Glomerular visceral epithelial cell (primary cell): ENCODE measurements at regions not wholly inside any gene's neighbourhood (a gene's known extent, or its start where the extent isn't known, plus 50 kb on each side); places are given as distances from the start of the nearest gene placed in this dataset.

Experiments
- DNase-seq: peaks from one replicate; pipeline ENCODE4 v3.0.0-alpha.2; 2016; ENCODE audit errors: extremely low spot score

DNA sequence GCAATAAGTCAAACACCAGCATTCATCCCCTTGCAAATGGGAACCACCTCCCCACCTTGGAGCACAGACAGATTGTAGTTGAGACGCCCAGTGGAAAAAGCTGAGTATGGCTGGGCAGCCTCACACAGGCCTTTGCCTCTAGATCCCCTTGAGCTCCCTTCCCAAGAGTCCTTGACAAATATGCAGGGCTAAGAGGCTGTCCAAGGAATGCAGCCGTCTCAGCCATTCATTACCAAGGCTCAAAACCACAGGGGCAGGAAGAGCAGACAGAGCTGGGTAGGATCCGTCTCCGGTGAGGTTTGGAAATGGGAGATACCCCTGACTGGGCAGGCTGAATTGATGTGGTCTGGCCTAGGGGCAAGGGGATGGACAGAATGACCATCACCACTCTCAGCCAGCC lies 557.1 kb downstream of the TNS1 start:
- DNase-seq = peak; percentile 70

DNA sequence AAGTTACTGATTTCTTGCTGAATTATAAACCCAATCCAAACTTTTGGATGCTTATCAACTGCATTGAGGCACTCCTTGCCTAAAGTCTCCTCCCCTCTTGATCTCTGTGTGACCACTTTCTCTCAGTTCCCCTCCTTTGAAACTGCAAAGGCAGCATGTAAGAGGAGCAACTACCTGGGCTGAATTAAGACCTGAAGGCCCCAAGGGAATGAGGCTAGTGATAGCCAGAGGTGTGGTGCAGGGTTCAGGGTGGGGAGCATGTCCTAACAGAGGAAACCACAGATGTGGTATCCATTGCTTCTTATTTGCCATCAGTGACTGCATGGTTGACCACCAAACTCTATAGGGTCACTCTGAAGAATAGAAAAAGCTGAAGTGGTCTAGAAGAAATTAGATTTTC lies 557.9 kb downstream of the TNS1 start:
- DNase-seq = no peak

DNA sequence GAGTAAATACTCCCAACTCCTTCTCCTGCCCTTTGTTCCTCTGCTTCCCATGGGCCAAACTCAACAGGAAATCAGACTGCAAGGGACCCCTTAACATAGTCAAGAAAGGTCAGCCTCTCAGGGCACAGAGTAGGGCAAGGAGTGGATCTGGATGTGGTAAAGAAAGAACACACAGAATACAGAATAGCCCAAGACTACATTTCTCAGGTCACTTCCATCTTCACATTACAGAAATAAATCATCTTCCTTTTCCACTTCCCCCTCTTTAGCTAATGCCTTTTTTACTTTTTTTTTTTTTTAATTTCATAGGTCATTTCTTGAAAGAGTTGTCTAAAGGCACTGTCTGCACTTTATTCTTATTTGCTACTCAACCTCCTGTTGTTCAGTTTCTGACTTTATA lies 558.3 kb downstream of the TNS1 start:
- DNase-seq = no peak

DNA sequence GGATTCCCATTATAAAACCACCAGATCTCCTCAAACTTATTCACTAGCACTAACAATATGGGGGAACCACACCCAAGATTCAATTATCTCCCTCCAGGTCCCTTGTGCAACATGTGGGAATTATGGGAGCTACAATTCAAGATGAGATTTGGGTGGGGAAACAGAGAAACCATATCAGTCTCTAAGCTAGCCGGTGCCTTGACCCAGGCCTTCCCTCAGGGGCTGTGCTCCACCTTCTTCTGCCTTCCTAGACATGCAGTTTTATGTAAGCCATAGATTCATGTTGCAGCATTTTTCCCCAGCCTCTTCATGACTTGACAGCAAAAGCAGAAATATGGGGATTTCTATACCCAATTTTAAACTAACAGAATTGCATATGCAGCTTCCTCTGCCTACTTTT lies 559.2 kb downstream of the TNS1 start:
- no peak for DNase-seq

DNA sequence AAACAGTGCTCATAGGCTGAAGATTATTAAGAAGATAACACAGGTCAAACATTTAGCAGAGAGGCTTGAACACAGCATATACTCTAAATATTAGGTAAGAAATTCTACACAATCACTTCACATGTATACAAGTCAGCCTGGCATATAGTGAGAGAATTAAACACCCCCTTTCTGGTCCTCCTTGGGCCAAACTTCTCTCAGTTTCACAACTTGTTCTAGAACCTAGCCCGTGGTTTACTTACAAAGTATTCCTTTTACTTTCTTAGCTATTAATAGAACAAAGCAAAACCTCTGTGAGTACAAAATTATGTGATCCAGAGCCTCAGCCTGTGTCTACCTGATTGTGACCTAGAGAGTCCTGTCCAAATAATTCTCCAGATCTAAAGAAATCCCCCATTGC lies 562.8 kb downstream of the TNS1 start:
- DNase-seq = no peak

DNA sequence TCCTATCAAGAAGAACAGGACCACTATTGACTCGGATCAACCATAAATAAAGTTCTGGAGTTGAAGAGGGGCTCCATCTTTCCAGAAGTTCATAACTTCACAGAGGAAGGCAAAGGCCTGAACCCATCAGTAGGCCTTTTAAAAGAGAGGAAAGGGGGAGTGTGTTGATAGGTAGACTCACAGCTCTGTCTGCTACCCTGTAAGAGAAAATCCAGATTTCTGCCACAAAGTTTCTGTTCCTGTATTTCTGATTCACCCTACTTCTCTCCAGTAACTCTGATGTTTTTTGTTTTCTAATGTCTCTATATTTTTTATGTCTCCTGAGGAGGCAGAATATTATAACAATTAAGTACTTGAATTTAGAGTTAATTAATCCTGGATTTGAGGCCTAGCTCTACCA lies 564.0 kb downstream of the TNS1 start:
- no peak for DNase-seq

DNA sequence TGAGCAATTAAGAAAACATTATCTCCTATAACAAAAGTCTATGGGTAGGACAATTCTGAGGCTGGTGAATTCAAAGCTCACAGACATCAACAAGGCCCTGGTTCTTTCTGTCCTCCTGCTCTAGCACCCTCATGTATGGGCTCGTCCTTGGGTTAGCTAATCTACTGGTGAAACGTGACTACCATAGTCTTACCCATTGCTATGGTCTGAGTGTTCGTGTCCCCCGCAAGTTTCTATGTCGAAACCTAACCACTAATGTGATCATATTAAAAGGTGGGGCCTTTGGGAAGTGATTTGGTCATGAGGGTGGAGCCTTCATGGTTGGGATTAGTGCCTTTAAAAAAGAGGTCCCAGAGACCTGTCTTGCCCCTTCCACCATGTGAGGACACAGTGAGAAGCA lies 564.7 kb downstream of the TNS1 start:
- DNase-seq = no peak

DNA sequence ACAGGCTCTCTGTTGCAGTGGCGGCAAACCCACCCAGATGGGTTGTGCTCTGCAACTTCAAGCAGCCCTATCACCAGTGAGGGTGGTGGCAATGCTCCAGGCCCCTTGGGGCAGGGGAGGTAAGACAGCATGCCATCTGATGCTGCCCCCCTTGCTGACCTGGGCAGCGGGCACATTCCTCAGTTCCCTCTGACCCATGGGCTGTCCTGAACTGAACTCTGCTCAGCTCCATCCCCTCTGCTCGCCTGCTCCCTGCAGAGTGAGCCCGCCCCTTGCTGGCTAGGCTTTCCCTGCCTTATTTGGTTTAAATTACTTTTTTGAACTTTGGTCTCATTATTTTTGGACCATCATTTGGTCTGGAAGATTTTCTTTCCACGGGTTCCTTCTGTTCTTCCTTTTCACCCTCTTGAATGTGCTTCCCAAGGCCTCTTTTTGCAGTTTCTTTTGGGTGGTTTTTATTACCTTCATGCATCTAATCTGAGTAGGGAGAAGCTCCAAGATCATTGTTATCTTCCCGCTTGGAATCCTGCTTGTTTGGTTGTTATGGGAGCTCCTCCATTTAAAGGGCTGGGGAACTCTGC lies 565.4 kb downstream of the TNS1 start:
- DNase-seq = no peak

DNA sequence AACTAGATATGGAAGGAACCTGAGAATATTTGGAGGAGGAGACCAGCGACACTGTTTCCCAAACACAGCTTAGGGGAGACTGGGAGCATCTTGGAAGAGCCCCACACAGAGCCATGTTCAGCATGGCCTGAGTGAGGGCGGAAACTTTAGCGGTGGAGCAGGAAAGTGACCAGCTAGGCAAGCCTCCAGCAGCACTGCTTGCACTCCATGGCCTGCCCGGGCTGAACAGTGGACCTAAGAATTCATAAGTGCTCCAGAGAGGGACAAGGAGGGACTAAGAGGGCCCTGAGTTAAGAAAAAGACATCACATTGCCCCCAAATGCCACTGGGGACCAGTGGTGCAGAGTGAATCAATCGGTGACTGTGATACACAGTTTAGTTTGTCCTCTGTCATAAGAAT lies 566.4 kb downstream of the TNS1 start:
- DNase-seq = no peak

DNA sequence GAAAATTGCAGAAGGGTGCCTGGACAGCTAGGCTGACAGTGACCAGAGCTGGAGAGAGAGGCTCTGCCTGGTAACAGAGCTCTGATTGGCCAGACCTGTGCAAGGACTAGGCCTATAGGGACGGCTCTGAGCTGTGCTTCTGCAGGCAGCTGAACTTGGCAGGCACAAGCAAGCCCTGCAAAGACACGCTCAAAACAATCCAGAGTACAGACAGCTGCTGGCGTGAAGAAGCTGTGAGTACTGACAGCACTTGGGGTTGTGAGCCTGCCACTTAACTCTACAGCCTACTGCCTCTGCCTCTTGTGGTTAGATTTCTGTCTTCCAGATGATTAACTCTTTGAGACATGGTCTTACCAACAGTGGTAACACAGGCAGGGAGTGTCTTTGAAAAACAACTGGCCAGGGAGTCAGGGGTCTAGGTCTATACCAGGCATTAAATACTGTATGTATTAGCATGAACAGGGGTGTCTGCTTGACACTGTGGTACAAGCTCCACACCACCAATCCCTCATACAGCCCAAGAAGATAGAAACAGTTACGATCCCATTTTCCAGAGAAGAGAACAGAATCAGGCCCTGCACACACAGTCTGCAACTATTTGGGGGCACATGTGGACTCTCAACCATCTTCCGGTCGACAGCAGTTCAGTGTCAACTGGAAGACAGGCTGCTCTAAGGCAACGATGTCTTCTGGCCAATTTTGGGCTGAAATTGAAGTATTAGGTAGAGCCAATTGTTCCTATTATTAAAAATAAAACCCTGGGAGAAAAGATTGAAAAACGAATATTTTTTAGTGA lies 568.4 kb downstream of the TNS1 start:
- peak; percentile 97 for DNase-seq

DNA sequence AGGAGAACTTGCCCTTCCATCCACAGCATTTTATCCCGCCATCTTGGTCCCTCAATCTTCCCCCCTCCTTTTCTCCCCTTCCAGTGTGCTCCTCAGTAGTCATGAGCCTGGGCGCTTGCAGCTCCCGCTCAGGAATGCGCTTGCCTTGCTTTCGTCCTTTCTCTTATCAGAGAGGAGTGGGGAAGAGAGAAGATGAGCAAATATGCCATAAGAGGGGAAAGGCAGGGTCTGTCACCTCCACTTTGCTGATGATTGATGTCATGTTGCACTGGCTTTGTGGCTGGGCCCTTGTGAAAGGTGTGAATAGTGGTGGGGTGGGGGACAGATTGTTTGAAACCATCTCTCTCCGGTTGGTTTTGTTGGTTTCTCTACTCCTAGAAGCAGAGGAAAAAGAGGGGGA lies 569.3 kb downstream of the TNS1 start:
- no peak for DNase-seq

DNA sequence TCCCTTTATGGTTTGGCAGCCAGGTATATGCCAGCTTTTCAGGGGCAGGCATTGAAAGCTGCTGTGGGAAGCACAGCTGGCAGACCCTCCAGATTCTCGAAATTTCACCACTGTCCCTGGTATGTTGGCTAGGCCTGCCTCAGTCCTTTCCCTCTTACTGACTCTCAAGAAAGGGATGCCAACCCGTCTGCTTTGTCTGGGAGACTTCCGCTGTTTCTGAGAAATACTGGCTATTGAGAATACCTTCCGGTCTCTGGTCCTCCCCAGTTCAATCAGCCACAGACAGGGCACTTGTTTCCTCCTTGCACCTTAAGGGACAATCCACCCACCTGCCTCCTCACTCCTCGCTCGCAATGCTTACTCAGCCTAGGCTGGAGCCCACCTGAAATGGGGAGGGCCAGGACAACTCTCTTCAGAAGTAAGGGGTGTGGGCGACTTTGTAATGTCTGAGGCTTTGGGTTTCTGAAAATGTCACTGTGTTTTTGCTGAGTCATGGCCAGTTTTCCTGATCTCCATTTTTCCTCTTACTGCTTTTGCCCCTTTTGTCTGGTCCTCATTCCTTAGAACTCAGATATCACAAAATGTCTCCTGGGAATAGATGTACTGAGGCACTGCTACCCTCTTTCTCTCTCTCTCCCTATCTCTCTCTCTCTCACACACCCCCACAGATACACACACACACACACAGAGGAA lies 571.1 kb downstream of the TNS1 start:
- no peak for DNase-seq

DNA sequence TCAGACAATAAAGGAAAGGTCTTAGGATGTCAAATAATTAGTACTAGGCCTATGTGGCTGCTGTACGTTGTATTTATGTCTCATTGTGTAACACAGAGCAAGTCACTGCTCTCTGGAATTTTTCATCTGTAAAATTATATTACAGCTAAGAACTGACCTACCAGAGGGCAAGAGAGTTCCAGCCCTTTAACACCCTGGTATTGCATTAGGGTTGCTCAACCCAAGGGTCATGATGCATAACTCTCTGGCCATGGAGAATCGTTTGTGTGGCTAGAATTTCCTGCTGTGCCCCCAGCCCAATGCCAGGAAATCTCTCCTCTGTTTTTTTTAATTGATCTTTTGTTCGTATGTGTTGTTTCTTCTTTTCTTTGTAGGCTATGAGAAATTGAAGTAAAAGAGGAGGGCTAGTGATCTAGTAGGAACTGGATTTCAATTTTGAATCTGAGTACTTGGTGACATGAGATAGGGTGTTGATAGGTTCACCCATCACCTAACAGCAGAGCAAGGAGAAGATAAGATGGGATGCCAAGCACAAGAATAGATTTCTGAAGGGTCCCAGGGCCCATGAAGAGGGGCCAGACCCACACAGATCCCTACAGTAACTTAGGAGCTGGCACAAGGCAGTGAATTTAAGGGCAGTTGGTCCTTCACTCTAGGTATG lies 571.2 kb upstream of the TNP1 start:
- no peak for DNase-seq

DNA sequence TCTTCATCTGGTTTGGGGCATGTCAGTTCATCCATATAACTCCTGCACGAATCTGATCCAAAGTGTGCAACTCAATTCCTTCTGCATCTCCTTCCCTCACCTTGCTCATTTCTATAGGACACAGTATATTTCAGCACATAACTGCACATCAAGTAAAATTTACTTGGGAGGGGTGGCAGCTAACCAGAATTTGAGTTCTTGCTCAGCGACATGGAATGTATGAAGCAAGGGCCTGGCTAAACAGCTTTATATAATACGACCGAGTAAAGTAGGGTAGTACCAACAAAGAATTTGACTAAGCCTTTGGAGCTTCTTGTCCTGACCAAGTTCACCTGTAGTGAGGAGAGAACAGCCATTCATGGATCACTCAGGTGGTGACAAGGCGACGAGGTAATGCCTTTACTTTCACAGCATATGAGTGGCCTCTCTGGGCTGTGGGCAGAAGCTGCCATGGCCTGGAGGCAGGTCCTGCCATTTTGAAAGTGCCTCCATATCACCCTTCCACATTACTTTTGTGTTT lies 570.2 kb upstream of the TNP1 start:
- DNase-seq = no peak

DNA sequence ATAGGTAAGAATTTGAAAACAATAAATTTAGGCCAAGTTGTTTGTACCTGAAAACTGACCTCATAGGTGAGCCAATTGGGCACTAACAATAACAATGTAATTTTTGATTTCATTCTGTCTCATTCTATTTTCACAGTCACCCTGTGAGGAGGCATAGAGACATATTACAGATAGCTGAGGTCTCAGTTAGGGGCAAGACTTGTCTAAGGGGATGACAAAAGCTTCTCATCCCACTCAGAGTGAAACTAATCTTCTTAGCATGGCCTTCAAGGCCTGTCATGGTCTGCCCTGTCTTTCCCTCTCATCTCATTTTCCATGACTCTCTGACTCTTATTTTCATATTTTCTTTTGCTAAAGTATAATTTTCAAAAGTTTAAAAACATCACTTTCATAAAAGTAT lies 562.0 kb upstream of the TNP1 start:
- no peak for DNase-seq

DNA sequence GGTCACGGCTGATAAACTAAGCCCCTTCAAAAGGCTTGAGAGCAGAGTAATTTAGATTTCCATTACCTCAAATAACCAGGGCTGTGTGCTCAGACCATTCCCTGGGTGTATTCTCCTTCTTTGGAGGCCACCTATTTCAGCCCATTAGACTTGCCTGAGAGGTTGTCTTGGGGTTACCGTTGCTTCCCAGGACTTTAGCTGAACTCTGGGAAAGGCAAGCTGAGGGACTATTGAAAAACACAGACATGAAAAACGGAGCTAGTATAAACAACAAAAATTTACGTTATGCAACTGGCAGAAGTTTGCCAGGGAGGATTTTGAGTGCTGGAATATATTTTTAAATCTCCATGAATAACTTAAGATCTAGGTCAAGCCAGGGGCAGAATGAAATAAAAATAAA lies 561.0 kb upstream of the TNP1 start:
- DNase-seq = no peak

DNA sequence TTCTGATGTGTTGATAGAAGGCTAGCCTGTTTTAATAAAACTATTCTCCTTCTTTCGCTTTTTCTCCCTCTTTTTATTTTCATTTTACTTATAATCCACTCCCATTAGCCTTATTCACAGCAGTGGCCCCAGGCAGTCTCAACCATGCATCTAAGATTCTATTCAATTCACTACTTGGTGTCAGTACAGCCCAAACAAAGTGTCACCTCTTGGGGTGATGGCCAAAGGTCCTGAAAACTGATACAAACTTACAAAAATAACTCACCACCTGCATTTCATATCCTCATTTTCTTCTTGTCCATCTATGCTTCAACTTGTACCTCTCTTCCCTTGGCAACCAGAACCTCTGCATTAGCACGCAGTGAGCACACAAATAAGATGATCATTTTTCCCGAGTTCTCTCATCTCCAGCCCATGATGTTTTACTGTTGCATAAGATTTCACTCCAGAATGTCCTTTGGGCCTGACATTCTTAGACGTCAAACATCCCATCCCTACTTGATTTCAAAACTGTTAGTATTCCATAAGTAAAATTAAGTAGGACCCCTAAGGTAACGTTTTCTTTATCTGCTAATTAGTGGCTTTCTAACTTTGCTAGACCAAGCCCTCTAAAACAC lies 559.3 kb upstream of the TNP1 start:
- DNase-seq = no peak

DNA sequence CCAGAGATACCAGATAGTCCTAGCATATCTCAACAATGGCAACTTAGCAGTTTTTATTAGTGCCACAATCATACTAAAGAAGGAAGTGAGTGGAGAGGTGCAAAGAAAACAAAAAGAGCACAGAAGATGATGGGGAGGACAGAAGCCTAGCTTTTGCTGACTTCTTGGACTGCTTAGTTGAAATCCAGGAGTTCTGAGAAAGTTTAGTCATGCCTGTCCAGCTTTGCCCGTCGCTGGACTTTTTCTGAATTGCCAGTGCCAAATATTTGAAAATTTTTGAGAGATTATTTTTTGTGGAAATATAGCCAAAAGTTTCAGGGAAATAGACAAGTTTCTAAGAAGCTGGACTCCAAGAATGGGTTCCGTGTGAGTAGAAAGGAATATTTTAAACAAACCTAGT lies 558.7 kb upstream of the TNP1 start:
- no peak for DNase-seq

DNA sequence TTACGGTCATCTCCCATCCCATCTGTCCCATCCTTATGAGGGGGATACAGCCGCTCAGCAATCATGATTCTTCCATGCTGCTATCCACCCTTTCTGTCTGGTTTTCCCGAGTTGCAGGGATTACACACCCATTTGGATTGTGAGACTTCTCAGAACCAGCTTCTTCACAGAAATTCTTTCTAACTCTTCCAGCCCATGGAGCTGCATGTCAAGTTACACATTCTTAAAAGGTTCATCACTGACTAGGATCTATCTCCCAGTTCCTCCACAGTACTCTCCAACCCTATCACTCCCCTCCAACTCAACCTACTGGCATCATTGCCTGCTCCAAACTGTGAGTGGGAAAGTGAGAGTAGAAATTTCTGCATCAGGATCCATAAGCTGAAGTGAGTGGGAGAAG lies 558.2 kb upstream of the TNP1 start:
- DNase-seq = no peak

DNA sequence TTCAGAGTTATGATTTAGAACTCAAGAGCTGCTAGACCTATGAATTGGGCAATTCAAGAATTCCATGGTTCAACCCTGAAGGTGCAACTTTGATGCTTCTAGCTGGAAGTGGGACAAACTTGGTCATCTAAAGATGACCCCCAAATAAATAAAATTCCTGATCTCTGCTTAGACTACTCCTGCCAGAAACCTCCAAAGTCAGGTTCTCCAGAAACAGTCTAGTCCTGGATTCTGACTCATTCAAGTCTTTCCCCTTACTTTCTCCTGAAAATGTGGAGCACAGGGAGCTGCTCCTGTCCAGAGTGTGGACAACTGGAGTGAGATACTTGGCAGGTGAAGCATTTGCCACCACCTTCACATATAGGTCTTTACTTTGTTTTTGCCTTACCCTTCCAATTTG lies 557.7 kb upstream of the TNP1 start:
- no peak for DNase-seq

DNA sequence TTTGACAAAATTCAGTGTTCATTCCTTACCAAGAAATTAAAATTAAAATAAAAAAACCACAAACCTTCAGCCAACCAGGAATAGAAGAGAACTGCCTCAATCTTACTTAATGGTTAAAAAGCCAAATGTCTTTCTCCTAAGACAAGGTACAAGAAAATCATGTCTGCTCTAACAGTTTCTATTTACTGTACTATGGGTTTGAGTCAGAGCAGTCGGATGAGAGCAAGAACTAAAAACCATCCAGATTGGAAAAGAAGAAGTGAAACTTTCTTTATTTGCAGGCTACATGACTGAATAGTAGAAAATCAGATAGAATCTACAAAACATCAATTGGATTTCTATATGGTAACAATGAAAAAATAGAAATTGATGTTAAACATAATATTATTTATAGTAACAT lies 555.5 kb upstream of the TNP1 start:
- DNase-seq = no peak

DNA sequence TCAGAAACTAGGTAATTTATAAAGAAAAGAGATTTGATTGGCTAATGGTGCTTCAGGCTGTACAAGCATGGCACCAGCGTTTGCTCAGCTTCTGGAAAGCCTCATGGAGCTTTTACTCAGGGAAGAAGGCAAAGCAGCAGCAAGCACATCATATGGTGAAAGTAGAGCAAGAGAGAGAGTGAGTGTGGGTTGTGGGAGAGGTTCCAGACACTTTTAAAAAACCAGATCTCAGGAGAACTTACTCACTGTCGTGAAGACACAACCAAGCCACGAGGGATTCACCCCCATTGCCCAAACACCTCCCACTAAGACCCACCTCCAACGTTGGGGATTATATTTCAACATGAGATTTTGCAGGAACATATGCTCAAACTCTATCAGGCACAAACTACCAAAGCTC lies 554.6 kb upstream of the TNP1 start:
- no peak for DNase-seq
